Astrocyte (in vitro differentiated cells and primary cell): ENCODE measurements at regions not wholly inside any gene's neighbourhood (a gene's known extent, or its start where the extent isn't known, plus 50 kb on each side); places are given as distances from the start of the nearest gene placed in this dataset.

Experiments used
- DNase-seq: peaks from one replicate; pipeline ENCODE4 v3.0.0-alpha.2; 2010; ENCODE audit warnings: low read depth
- FAIRE-seq: peaks from 2 replicates; lab custom pipeline; 2011; peaks lifted over from hg19 to GRCh38; lab: Jason Lieb, UNC
- H2AFZ ChIP-seq: 2 replicates; pipeline ENCODE4 v1.6.0; 2012; ENCODE audit warnings: low read depth, low read length, inconsistent platforms
- H3K27ac ChIP-seq: 2 replicates; pipeline ENCODE4 v1.5.1; 2011; ENCODE audit warnings: low read depth, low read length, inconsistent platforms
- H3K27me3 ChIP-seq: 2 replicates; pipeline ENCODE4 v1.6.0; 2011; ENCODE audit warnings: low read length, inconsistent platforms; ENCODE audit not compliant: insufficient read depth
- H3K36me3 ChIP-seq: 2 replicates; pipeline ENCODE4 v1.5.1; 2011; ENCODE audit warnings: low read length, inconsistent platforms; ENCODE audit not compliant: insufficient read depth
- H3K4me1 ChIP-seq: 2 replicates; pipeline ENCODE4 v1.5.1; 2011; ENCODE audit warnings: low read length, inconsistent platforms; ENCODE audit not compliant: insufficient read depth
- H3K4me2 ChIP-seq: 2 replicates; pipeline ENCODE4 v1.6.0; 2012; ENCODE audit warnings: low read length, inconsistent platforms
- H3K4me3 ChIP-seq: 2 replicates; pipeline ENCODE4 v1.5.1; 2011; ENCODE audit warnings: low read depth, mild to moderate bottlenecking, low read length, inconsistent platforms; ENCODE audit not compliant: insufficient read depth
- H3K79me2 ChIP-seq: 2 replicates; pipeline ENCODE4 v1.6.0; 2012; ENCODE audit warnings: mild to moderate bottlenecking, low read length, inconsistent platforms; ENCODE audit not compliant: insufficient read depth
- H3K9ac ChIP-seq: 2 replicates; pipeline ENCODE4 v1.6.0; 2012; ENCODE audit warnings: mild to moderate bottlenecking, low read length, inconsistent platforms
- H3K9me3 ChIP-seq: 2 replicates; pipeline ENCODE4 v1.5.1; 2012; ENCODE audit warnings: low read depth, mild to moderate bottlenecking, low read length, inconsistent platforms; ENCODE audit not compliant: insufficient read depth
- H4K20me1 ChIP-seq: 2 replicates; pipeline ENCODE4 v1.6.0; 2012; ENCODE audit warnings: low read length, inconsistent platforms; ENCODE audit not compliant: insufficient read depth
- H3K27ac Mint-ChIP-seq: one replicate; pipeline ENCODE4 v1.8.0; 2021; ENCODE audit warnings: mild to moderate bottlenecking, mixed read lengths; ENCODE audit not compliant: unreplicated experiment
- H3K27me3 Mint-ChIP-seq: one replicate; pipeline ENCODE4 v1.8.0; 2021; ENCODE audit warnings: low read depth, mixed read lengths; ENCODE audit not compliant: unreplicated experiment
- H3K36me3 Mint-ChIP-seq: one replicate; pipeline ENCODE4 v1.8.0; 2021; ENCODE audit warnings: low read depth, mixed read lengths; ENCODE audit not compliant: unreplicated experiment
- H3K4me1 Mint-ChIP-seq: one replicate; pipeline ENCODE4 v1.8.0; 2021; ENCODE audit warnings: low read depth, mixed read lengths; ENCODE audit not compliant: unreplicated experiment
- H3K4me3 Mint-ChIP-seq: one replicate; pipeline ENCODE4 v1.8.0; 2021; ENCODE audit warnings: mild to moderate bottlenecking, moderate library complexity, mixed read lengths; ENCODE audit not compliant: unreplicated experiment
- H3K9me3 Mint-ChIP-seq: one replicate; pipeline ENCODE4 v1.8.0; 2021; ENCODE audit warnings: mild to moderate bottlenecking, mixed read lengths; ENCODE audit not compliant: unreplicated experiment
- EZH2 ChIP-seq: IDR thresholded peaks from 2 replicates; pipeline ENCODE4 v1.6.1; 2012; ENCODE audit warnings: mild to moderate bottlenecking, low read length, inconsistent platforms; ENCODE audit not compliant: insufficient read depth
- TF ChIP-seq, protein P1 (sequence below): IDR thresholded peaks from 2 replicates; pipeline ENCODE4 v1.5.1; 2011; ENCODE audit warnings: low read depth, mild to moderate bottlenecking, inconsistent platforms, low read length, moderate library complexity; ENCODE audit not compliant: insufficient read depth

DNA sequence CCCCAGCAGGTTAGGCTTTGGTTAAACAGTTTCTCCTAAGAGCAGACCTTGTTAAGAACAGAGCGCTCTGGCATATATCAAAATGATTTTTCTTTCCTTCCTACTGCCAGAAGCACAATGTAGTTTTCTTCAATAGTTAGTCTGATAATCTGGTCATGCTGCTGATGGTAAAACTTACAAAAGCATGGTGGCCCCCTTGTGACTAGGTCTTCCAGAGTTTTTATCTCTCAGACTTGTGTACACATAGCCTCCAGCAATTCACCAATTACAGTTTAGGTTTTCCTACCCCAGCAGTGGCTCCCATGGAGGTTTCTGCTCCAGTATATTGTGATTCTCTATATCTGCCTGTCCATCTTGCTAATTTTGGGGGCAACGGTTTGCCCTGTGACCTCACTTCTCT lies 73.3 kb upstream of the DPH5 start:
- TF ChIP-seq, protein P1, sequence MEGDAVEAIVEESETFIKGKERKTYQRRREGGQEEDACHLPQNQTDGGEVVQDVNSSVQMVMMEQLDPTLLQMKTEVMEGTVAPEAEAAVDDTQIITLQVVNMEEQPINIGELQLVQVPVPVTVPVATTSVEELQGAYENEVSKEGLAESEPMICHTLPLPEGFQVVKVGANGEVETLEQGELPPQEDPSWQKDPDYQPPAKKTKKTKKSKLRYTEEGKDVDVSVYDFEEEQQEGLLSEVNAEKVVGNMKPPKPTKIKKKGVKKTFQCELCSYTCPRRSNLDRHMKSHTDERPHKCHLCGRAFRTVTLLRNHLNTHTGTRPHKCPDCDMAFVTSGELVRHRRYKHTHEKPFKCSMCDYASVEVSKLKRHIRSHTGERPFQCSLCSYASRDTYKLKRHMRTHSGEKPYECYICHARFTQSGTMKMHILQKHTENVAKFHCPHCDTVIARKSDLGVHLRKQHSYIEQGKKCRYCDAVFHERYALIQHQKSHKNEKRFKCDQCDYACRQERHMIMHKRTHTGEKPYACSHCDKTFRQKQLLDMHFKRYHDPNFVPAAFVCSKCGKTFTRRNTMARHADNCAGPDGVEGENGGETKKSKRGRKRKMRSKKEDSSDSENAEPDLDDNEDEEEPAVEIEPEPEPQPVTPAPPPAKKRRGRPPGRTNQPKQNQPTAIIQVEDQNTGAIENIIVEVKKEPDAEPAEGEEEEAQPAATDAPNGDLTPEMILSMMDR: no peak
- no peak for TF ChIP-seq EZH2
- Histone ChIP-seq H3K27ac (no peak overlapping the region), H2AFZ (no peak overlapping the region), H3K27me3 (no peaks in the 10 kb centered on the region), H3K4me3 (no peak overlapping the region), H3K4me2 (no peak overlapping the region), H3K36me3 (no peaks in the 10 kb centered on the region), H3K4me1 (no peaks in the 10 kb centered on the region), H3K9me3 (no peaks in the 10 kb centered on the region), H4K20me1 (no peaks in the 10 kb centered on the region), H3K79me2 (no peaks in the 10 kb centered on the region), H3K9ac (no peak overlapping the region)
- Mint-ChIP-seq H3K27ac (no peak overlapping the region), H3K27me3 (no peaks in the 10 kb centered on the region), H3K4me3 (no peak overlapping the region), H3K36me3 (no peaks in the 10 kb centered on the region), H3K4me1 (no peaks in the 10 kb centered on the region), H3K9me3 (no peaks in the 10 kb centered on the region)
- no peak for DNase-seq
- no peak for FAIRE-seq

DNA sequence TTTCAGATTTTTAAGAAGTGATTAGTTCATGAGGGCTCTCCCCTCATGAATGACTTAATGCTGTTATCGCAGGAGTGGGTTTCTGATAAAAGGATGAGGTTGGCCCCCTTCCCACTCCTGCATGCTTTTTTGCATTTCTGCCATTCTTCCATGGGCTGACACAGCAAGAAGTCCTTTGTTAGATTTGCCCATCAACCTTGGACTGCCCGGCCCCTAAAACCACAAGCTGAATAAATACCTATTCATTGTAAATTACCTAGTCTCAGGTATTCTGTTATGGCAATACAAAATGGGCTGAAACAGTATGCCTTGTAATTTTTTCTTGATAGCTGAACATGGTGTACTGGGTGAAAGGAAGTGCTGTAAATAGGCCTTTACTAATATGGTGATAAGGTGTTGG lies 72.7 kb upstream of the DPH5 start:
- H3K9me3 Mint-ChIP-seq: no peaks in the 10 kb centered on the region
- Histone ChIP-seq H3K9ac (no peak overlapping the region), H3K4me1 (no peaks in the 10 kb centered on the region), H3K4me2 (no peak overlapping the region), H3K79me2 (no peaks in the 10 kb centered on the region), H3K4me3 (no peak overlapping the region), H3K27ac (no peak overlapping the region), H3K27me3 (no peaks in the 10 kb centered on the region), H4K20me1 (no peaks in the 10 kb centered on the region), H3K9me3 (no peaks in the 10 kb centered on the region), H2AFZ (no peak overlapping the region), H3K36me3 (no peaks in the 10 kb centered on the region)
- no peaks in the 10 kb centered on the region for H3K36me3 Mint-ChIP-seq
- H3K27ac Mint-ChIP-seq: no peak overlapping the region
- no peak overlapping the region for H3K4me3 Mint-ChIP-seq
- no peak for TF ChIP-seq EZH2
- TF ChIP-seq, protein P1: no peak
- no peak for DNase-seq
- no peaks in the 10 kb centered on the region for H3K4me1 Mint-ChIP-seq
- no peak for FAIRE-seq
- no peaks in the 10 kb centered on the region for H3K27me3 Mint-ChIP-seq

DNA sequence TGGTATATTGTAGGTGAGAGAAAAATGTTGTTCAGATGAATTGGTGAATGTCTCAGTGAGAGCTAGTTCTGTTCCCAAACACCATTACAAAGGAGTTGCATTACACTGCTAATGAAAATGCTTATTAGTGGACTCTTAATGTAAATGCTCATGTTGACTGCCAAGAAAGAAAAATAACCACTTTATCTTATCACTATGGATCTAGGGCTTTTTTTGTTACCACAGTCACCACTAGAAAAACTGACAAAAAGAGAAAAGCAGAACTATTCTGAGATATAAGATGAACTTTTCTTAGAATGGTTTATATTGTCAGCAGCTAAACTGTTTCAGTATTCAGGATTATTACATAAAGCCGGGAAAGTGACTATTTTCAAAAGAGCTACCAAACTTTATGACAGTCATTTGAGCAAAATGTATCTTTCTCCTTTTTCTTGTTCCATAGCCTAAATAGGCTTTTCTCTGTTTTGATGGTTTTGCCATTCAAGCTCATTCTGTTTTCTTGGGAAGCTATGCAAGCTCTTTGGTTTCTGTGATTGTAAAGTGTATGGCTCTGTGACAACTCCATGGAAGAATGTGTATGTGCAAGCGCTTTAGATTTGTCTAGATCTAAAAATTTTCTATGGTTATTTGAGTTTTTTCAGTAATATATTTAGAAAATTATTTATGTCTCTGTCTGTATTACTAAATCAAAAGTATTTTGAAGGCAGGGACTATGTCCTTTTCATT lies 64.2 kb upstream of the DPH5 start:
- Histone ChIP-seq H2AFZ (no peak overlapping the region), H3K4me3 (no peak overlapping the region), H4K20me1 (no peaks in the 10 kb centered on the region), H3K79me2 (no peaks in the 10 kb centered on the region), H3K36me3 (peaks cover 2% of the 10 kb centered on the region), H3K9ac (no peak overlapping the region), H3K27me3 (no peaks in the 10 kb centered on the region), H3K27ac (no peak overlapping the region), H3K4me2 (no peak overlapping the region), H3K4me1 (no peaks in the 10 kb centered on the region), H3K9me3 (no peaks in the 10 kb centered on the region)
- DNase-seq (no peak), FAIRE-seq (no peak)
- Mint-ChIP-seq H3K36me3 (peaks cover 4% of the 10 kb centered on the region), H3K27ac (no peak overlapping the region), H3K27me3 (no peaks in the 10 kb centered on the region), H3K4me3 (peak overlapping the region; percentile 27), H3K4me1 (no peaks in the 10 kb centered on the region), H3K9me3 (no peaks in the 10 kb centered on the region)
- TF ChIP-seq, protein P1: no peak
- TF ChIP-seq EZH2: no peak
